Memory B cell (primary cell): ENCODE measurements at regions not wholly inside any gene's neighbourhood (a gene's known extent, or its start where the extent isn't known, plus 50 kb on each side); places are given as distances from the start of the nearest gene placed in this dataset.
A peak's percentile ranks its signal among the peaks of the same experiment; 100 is the strongest.
"Not testable (repeated sequence)": the region's sequence is repeated elsewhere in the genome, so short reads cannot be mapped to it uniquely, and the experiment has no call there.

Experiments used
- ATAC-seq: fragments of 150-1000 bp; cut with Tn5 transposase; 2 replicates; pipeline ENCODE4 v1.10.0; 2021; ENCODE audit warnings: low read depth, mild to moderate bottlenecking, moderate library complexity
- DNase-seq, 2 donors: peaks; one replicate each; pipeline ENCODE4 v3.0.0; 2022; ENCODE audit warnings: low spot score in 2 of 2
- H3K27ac Mint-ChIP-seq: one replicate; pipeline ENCODE4 v1.8.0; 2022; ENCODE audit warnings: mild to moderate bottlenecking, moderate library complexity, mixed read lengths
- H3K27me3 Mint-ChIP-seq: one replicate; pipeline ENCODE4 v1.8.0; 2022; ENCODE audit warnings: mixed read lengths
- H3K36me3 Mint-ChIP-seq: one replicate; pipeline ENCODE4 v1.8.0; 2022; ENCODE audit warnings: mild to moderate bottlenecking, mixed read lengths
- H3K4me1 Mint-ChIP-seq: one replicate; pipeline ENCODE4 v1.8.0; 2022; ENCODE audit warnings: mixed read lengths
- H3K4me3 Mint-ChIP-seq: one replicate; pipeline ENCODE4 v1.8.0; 2022; ENCODE audit warnings: mild to moderate bottlenecking, moderate library complexity, mixed read lengths
- H3K9me3 Mint-ChIP-seq: one replicate; pipeline ENCODE4 v1.8.0; 2022; ENCODE audit warnings: mixed read lengths

DNA sequence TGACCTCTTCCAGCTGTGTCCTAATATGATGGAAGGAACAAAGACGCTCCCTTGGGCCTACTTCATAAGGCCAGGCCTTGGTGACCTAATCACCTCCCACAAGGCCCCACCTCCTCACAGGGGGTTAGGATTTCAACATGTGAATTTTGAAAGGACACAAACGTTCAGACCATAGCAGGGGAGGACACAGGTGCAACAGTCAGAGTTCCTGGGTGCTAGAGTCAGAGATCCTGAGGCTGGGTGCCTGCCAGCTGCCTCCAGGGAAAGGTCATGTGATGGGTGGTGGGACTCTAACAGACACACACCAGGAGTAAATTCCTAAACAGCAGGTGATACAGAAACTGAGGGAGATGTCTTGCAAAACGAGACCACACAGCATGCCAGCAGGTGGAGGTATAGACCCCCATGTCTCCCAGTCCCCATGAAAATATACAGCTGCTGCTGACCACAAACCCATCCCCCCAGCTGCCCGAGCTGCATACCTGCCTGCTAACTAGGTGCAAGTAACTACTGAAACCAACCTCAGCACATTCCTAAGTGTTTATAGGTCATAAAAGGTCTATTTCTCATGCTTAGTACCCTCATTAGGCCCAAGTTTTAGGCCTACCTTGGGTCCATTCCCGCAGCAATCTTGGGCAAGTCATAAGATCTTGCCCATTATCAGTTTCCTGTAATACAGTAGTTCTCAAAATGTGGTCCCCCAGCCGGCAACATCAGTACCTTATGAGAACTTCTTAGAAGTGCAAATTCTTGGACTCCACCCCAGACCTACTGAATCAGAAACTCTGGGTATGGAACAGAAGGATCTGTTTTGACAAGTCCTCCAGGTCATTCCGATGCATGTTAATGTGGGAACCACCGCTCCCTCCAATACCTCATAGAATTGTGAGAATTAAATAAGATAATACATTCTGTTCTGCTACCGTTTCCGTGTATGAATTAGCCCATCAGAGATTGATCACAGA lies 245.3 kb downstream of the ENC1 start:
- no peak overlapping the region for H3K4me3 Mint-ChIP-seq
- no peak for DNase-seq
- H3K9me3 Mint-ChIP-seq: peaks cover 2% of the 10 kb centered on the region
- H3K27ac Mint-ChIP-seq: no peak overlapping the region
- no peaks in the 10 kb centered on the region for H3K27me3 Mint-ChIP-seq
- H3K4me1 Mint-ChIP-seq: peaks cover 2% of the 10 kb centered on the region
- H3K36me3 Mint-ChIP-seq: no peaks in the 10 kb centered on the region
- no peak for ATAC-seq

DNA sequence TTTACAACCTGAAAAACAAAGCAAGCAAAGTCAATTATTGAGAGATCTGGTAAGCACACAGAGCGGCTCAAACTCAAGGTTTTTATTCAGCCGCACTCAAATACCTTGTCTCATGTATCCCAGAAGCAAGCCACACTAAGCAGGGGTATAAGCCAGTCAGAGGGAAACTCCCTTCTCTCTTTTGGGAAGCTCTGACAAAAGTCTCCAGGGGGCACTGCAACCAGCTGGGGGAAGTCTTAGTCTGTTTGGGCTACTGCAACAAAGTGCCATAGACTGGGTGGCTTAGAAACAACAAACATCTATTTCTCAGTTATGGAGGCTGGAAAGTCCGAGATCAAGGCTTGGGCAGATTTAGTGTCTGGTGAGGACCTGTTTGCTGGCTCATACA lies 246.0 kb downstream of the ENC1 start:
- Mint-ChIP-seq H3K9me3 (peaks cover 2% of the 10 kb centered on the region), H3K27me3 (no peaks in the 10 kb centered on the region), H3K27ac (no peak overlapping the region), H3K36me3 (no peaks in the 10 kb centered on the region), H3K4me1 (peaks cover 2% of the 10 kb centered on the region), H3K4me3 (no peak overlapping the region)
- ATAC-seq (peak; percentile 49), DNase-seq (no peak)

DNA sequence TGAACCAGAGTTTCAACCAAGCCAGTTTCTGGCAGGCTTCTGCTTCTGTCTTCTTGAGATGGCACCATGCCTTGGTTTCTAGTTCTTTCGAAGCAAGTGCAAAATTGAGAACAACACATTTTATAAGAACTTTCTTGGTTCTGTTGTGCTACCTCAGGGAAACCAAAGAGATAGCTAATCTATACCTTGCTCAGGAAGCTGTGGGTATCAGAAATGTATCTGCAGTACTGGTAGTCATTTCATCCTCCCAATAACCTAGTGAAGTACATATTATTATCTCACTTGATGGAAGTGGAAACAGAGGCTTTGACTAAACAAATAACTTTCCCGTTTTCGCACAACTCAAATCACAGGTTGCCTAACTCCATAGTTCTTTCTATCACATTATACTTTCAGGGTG lies 246.6 kb downstream of the ENC1 start:
- H3K4me1 Mint-ChIP-seq: peaks cover 2% of the 10 kb centered on the region
- H3K27me3 Mint-ChIP-seq: no peaks in the 10 kb centered on the region
- DNase-seq (no peak), ATAC-seq (no peak)
- H3K27ac Mint-ChIP-seq: no peak overlapping the region
- H3K9me3 Mint-ChIP-seq: no peaks in the 10 kb centered on the region
- H3K4me3 Mint-ChIP-seq: no peak overlapping the region
- no peaks in the 10 kb centered on the region for H3K36me3 Mint-ChIP-seq

DNA sequence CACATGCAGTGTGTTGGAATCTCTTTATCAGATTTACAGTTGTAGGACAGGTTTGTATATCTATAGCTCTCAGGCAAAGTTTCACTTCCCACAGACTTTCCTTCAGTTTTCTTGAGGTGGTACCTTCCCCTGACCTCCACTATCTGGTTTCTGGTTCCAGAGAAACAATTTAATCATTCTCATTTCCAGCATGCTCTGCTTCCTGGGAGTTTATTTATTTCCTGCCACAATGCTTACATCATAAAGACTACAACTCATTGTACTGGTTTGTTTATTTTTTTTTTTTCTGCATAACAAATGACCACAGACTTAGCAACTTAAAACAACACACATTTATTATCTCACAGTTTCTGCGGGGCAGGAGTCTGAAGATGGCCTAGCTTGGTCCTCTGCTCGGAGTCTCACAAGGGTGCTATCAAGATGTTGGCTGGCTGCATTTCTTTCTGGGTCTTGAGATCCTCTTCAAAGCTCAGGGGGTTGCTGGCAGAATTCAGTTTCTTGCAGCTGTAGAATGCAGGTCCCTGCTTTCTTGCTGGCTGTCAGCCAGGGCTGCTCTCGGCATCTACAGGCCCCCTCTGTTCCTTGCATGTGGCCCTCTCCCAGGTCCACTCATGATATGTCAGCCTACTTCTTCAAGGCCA lies 247.7 kb downstream of the ENC1 start:
- DNase-seq: no peak
- Mint-ChIP-seq H3K36me3 (no peaks in the 10 kb centered on the region), H3K9me3 (no peaks in the 10 kb centered on the region), H3K27ac (no peak overlapping the region), H3K4me1 (peaks cover 2% of the 10 kb centered on the region), H3K27me3 (no peaks in the 10 kb centered on the region), H3K4me3 (no peak overlapping the region)
- no peak for ATAC-seq

DNA sequence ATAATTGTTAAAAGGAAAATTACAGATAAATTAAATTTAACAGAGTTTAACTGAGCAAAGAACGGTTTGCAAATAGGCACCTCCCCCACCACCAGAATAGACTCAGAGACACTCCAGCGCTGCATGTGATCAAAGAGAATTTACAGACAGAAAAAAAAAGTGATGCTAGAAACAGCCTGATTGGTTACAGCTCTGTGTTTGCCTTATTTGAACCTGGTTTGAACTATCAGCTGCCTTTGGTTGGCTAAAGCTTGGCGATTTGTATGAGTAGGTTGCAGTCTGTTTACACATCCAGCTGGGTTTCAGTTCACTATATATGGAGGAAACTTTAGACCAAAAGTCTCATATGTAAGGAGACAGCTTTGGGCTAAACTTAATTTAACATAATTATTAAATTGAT lies 249.1 kb downstream of the ENC1 start:
- Mint-ChIP-seq H3K27ac (no peak overlapping the region), H3K36me3 (no peaks in the 10 kb centered on the region), H3K9me3 (no peaks in the 10 kb centered on the region), H3K4me1 (peaks cover 2% of the 10 kb centered on the region), H3K4me3 (no peak overlapping the region), H3K27me3 (no peaks in the 10 kb centered on the region)
- ATAC-seq (no peak), DNase-seq (no peak)

DNA sequence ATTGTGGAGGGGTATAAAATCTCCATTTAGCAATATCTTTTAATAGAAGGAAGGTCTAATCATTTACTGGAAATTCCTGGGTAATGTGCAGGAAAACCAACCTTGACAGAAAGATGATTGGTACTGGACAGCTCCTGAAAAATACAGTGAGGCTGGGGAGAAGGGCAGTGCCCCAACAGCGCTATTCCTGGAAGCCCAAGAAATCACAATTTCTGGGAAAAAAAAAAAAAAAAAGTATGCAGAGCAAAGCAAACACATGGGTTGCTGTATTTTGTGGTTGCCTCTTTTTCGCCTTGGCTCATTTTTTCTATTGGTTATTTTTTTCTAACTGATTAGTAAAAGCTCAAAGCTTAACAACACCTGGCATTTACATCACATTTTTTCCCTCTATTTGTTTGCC lies 249.7 kb downstream of the ENC1 start:
- Mint-ChIP-seq H3K4me1 (peaks cover 2% of the 10 kb centered on the region), H3K4me3 (no peak overlapping the region), H3K36me3 (no peaks in the 10 kb centered on the region), H3K9me3 (no peaks in the 10 kb centered on the region), H3K27me3 (no peaks in the 10 kb centered on the region), H3K27ac (no peak overlapping the region)
- ATAC-seq: no peak
- no peak for DNase-seq

DNA sequence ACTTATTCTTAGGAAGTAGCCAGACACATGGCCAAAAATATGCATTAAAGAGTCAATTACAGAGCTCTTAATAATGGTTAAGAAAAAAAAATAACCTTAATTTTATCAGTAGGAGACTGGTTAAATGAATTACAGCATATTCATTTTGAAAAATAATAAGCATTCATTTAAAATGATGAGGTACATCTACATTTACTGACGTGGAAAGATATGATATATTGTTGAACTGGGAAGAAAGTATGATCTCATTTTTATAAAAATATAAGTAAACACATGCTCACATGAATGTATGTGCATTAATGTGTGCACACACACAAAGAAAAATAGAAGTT lies 250.3 kb downstream of the ENC1 start:
- ATAC-seq: no peak
- H3K4me3 Mint-ChIP-seq: no peak overlapping the region

DNA sequence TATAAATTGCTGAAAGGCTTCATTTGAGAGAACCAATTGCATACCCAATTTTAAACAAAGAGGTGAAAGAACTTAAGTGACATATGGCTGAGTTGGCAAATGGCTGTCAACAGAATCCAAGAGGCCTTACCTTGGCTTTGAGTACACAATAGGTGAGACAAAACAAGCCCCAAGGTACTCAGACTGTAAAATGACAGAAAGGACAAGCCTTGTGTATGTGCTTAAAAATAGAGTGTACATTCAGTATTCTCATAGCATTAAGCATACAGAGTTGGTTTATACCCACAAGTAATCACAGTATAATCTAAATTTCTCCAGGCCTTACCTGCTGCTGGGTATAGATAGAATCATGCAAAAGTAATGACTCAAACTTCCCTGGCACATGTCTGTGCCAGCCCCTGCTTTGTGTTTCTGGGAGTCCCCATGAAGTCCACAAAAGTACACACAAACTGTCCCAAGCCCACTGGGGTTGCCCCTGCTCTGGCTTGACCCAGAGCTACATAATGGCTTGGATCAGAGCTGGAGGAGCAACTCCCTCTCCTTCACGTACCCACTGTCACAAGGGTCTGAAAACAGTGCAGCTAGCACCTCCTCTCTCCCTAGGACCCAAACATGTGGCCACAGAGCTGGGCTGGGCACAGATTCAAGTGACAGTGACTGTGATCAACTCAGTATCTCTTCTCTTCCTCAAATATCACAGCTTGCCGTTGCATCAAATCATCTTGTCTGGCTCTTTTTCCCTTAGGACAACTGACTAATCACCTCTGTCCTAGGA lies 250.8 kb downstream of the ENC1 start:
- H3K27me3 Mint-ChIP-seq: peaks cover 1% of the 10 kb centered on the region
- no peaks in the 10 kb centered on the region for H3K36me3 Mint-ChIP-seq
- ATAC-seq: no peak
- no peak for DNase-seq
- no peak overlapping the region for H3K27ac Mint-ChIP-seq
- H3K4me1 Mint-ChIP-seq: no peaks in the 10 kb centered on the region
- H3K9me3 Mint-ChIP-seq: no peaks in the 10 kb centered on the region
- no peak overlapping the region for H3K4me3 Mint-ChIP-seq

More for the DNA sequence above, 250.3 kb downstream of the ENC1 start:
- H3K4me1 Mint-ChIP-seq: peaks cover 1% of the 10 kb centered on the region
- H3K27me3 Mint-ChIP-seq: no peaks in the 10 kb centered on the region
- no peak overlapping the region for H3K27ac Mint-ChIP-seq
- no peaks in the 10 kb centered on the region for H3K9me3 Mint-ChIP-seq
- no peaks in the 10 kb centered on the region for H3K36me3 Mint-ChIP-seq
- no peak for DNase-seq

DNA sequence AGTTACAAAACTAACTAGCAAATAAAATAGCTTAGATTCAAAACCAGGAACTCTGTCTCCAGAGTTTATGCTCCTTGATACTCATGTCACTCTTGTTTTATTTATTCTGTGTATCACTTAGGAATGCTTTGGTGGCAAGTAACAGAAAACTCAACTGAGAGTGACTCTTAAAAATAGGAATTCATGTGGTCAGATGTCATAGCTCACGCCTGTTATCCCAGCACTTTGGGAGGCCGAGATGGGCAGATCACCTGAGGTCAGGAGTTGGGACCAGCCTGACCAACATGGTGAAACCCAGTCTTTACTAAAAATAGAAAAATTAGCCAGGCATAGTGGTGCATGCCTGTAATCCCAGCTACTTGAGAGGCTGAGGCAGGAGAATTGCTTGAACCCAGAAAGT lies 252.1 kb downstream of the ENC1 start:
- H3K4me3 Mint-ChIP-seq, H3K36me3 Mint-ChIP-seq, DNase-seq, H3K4me1 Mint-ChIP-seq, H3K27me3 Mint-ChIP-seq, H3K27ac Mint-ChIP-seq, H3K9me3 Mint-ChIP-seq, ATAC-seq: not testable (repeated sequence)

DNA sequence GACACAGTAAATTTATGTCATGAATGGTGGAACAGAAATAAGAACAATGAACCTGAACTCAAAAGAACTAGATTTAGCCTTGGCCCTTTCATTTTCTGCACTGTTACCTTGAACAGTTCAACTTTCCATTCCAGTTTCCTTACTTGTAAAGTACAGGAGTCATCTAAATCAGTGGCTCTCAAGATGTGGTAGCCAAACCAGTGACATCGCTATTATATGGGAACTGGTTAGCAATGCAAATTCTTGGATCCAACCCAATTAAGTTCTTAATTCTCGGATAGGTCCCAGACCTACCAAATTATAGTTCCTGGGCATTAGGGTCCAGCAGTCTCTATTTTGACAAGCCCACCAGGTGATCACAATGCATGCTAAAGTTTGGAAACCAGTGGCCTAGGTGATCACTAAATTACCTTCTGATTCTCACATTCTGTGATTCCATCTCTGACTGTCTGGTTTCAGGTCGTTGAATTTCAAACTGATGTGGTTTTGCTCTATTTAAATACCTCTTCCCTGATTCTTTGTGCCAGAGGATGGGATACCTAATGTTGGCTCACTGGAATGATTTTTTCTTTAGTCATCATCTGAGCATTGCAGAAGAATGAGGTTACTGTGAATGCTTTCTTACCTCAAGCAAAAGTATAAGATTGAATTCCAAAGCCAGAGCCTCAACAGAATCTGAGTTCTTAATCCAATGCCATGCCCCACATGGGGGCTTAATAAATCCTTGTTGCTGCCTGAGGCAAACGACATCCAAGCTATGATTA lies 253.8 kb downstream of the ENC1 start:
- no peak for ATAC-seq
- H3K4me1 Mint-ChIP-seq: no peaks in the 10 kb centered on the region
- H3K4me3 Mint-ChIP-seq: no peak overlapping the region
- H3K27me3 Mint-ChIP-seq: peaks cover 4% of the 10 kb centered on the region
- no peaks in the 10 kb centered on the region for H3K36me3 Mint-ChIP-seq
- DNase-seq: no peak
- no peak overlapping the region for H3K27ac Mint-ChIP-seq
- no peaks in the 10 kb centered on the region for H3K9me3 Mint-ChIP-seq

DNA sequence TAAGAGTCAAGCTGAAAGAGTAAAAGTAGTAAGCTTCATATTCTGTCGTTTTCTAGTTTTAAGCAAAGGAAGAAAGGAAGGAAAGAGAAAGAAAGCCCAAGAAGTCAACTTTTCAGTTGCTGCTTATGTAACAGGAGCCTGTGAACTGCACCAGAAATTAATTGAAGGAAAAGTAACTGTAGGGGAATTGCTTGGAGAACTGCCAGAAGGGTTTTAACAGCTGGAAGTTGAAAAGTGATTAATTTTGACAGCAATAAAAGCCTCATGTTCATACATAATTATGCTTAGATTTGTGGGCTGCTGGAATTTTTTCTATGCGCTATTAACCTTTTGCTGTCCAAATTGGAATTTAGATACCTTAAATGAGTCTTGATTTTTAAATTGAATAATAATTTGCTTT lies 255.7 kb downstream of the ENC1 start:
- H3K27me3 Mint-ChIP-seq: peaks cover 4% of the 10 kb centered on the region
- H3K4me1 Mint-ChIP-seq: no peaks in the 10 kb centered on the region

DNA sequence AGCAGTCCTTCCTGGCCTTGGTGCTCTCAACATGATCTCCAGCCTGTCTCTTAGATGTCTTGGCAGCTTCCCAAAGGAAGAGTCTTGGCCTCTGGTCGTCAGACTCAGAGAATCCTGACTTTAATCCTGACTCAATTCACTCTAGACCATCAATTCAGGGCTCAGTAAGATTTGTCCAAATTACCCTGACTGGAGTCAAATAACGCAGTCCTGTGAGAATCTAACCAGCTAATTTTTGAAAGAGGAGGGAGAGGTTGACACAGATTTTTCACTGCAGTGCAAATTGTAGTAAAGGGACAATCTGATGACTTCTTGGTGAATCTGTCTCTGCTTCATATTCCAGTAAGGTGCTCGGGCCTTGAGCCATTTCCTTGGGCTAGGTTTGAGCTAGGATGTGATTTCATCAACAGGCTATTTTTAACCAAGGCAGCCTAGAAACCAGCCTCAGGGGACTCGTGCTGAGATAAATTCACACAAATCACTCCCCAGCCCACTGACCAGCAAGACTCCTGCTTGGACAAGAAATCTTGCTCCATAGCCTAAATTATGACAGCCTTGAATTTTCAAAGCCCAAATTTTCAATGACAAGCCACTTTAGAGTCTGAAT lies 257.4 kb downstream of the ENC1 start:
- Mint-ChIP-seq H3K9me3 (no peaks in the 10 kb centered on the region), H3K27ac (no peak overlapping the region), H3K4me3 (no peak overlapping the region), H3K36me3 (no peaks in the 10 kb centered on the region), H3K4me1 (no peaks in the 10 kb centered on the region), H3K27me3 (peaks cover 7% of the 10 kb centered on the region)
- no peak for ATAC-seq
- no peak for DNase-seq

More for the DNA sequence above, 255.7 kb downstream of the ENC1 start:
- H3K27ac Mint-ChIP-seq: no peak overlapping the region
- no peak for DNase-seq
- H3K36me3 Mint-ChIP-seq: no peaks in the 10 kb centered on the region
- ATAC-seq: no peak
- no peaks in the 10 kb centered on the region for H3K9me3 Mint-ChIP-seq
- H3K4me3 Mint-ChIP-seq: no peak overlapping the region

DNA sequence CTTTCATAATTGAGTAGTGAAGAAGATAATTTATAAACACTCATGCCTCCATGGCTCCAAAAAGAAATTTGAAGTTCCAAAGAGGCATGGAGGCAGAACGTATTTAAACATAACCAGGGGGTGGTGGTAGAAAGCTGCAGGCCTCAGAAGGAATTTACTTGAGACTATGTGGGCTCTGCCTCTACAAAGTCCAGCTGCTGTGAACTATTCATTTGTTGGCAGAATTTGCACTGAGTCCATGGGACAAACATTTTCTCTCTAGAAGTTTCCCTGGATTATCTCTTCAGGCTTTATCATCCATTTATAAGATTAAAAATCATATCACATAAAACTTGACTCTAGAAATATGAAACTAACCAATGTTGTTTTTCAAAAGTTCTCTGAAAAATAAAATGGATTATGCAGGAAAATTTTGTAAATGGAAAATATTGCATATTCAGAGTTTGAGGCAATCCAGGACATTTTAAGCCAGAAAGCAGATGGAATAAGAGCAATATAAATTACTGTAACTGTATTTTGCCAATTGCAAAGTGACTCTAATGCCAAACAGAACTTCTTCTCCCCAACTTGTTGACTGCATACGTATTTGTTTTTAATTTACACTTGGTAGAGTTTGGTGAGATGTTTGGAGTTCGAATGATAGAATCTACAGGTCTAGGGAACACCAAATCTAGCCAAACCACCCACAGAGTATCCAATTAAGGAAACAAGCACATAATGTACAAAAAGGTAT lies 258.2 kb downstream of the ENC1 start:
- Mint-ChIP-seq H3K4me1 (no peaks in the 10 kb centered on the region), H3K4me3 (no peak overlapping the region), H3K27me3 (peaks cover 7% of the 10 kb centered on the region), H3K9me3 (no peaks in the 10 kb centered on the region), H3K36me3 (no peaks in the 10 kb centered on the region), H3K27ac (no peak overlapping the region)
- no peak for DNase-seq
- no peak for ATAC-seq
